Natural killer cell (primary cell): ENCODE measurements at regions not wholly inside any gene's neighbourhood (a gene's known extent, or its start where the extent isn't known, plus 50 kb on each side); places are given as distances from the start of the nearest gene placed in this dataset.

Experiments
- ATAC-seq, 3 donors: fragments of 150-1000 bp in 2 of 3; fragments of 200-7000 bp in 1 of 3; cut with Tn5 transposase; 1 replicate in 1 of 3; 2 replicates in 2 of 3; pipeline ENCODE4 v1.10.0; 2021; ENCODE audit warnings: mild to moderate bottlenecking in 2 of 3, moderate library complexity in 2 of 3
- DNase-seq, 2 donors: peaks; one replicate each; pipeline versions ENCODE4 v3.0.0 to v3.0.0-alpha.2; 2013 to 2021; ENCODE audit warnings: mixed read lengths in 1 of 2
- H3K27ac ChIP-seq: one replicate; pipeline ENCODE4 v1.5.1; 2013; ENCODE audit warnings: mild to moderate bottlenecking, low read length
- H3K27me3 ChIP-seq: one replicate; pipeline ENCODE4 v1.6.1; 2013; ENCODE audit warnings: low read length; ENCODE audit not compliant: control insufficient read depth, insufficient read depth
- H3K36me3 ChIP-seq: one replicate; pipeline ENCODE4 v1.6.1; 2013; ENCODE audit warnings: low read length; ENCODE audit not compliant: control insufficient read depth, insufficient read depth
- H3K4me1 ChIP-seq: one replicate; pipeline ENCODE4 v1.6.1; 2013; ENCODE audit warnings: low read length; ENCODE audit not compliant: control insufficient read depth, insufficient read depth
- H3K4me3 ChIP-seq: one replicate; pipeline ENCODE4 v1.5.1; 2013; ENCODE audit warnings: low read length
- H3K9me3 ChIP-seq: one replicate; pipeline ENCODE4 v1.6.1; 2013; ENCODE audit warnings: low read length; ENCODE audit not compliant: control insufficient read depth, insufficient read depth
- H3K27ac Mint-ChIP-seq, 2 donors: one replicate each; pipeline ENCODE4 v1.8.0; 2022; ENCODE audit warnings: mild to moderate bottlenecking in 2 of 2, mixed read lengths in 2 of 2, moderate library complexity in 1 of 2
- H3K27me3 Mint-ChIP-seq, 2 donors: one replicate each; pipeline ENCODE4 v1.8.0; 2022; ENCODE audit warnings: low read depth in 2 of 2, mixed read lengths in 2 of 2
- H3K36me3 Mint-ChIP-seq: one replicate; pipeline ENCODE4 v1.8.0; 2022; ENCODE audit warnings: mixed read lengths
- H3K4me1 Mint-ChIP-seq, 2 donors: one replicate each; pipeline ENCODE4 v1.8.0; 2022; ENCODE audit warnings: mixed read lengths in 2 of 2
- H3K4me3 Mint-ChIP-seq: one replicate; pipeline ENCODE4 v1.8.0; 2022; ENCODE audit warnings: mild to moderate bottlenecking, moderate library complexity, mixed read lengths
- H3K9me3 Mint-ChIP-seq, 2 donors: one replicate each; pipeline ENCODE4 v1.8.0; 2022; ENCODE audit warnings: mixed read lengths in 2 of 2
- CTCF ChIP-seq: fragments of 200-600 bp; IDR thresholded peaks from one replicate; pipeline ENCODE4 v1.8.0; 2022; ENCODE audit warnings: antibody characterized with exemption
- WGBS: methylation state at CpG from one replicate; pipeline ENCODE4 v1.1.7; 2013; ENCODE audit warnings: missing lambda C conversion rate; ENCODE audit not compliant: insufficient coverage; 5-methylcytosine and 5-hydroxymethylcytosine counted together
- intact Hi-C: fragments of 100-400 bp; cut with micrococcal nuclease; formaldehyde crosslinking; loops from one replicate; pipeline ENCODE4 v1.14.2; 2022

- H3K9me3 Mint-ChIP-seq: peaks cover 0 to 2% of the 10 kb centered on the region in 2 donors
Observed at GRCh38 chr14:34113005-34113511, 162.2 kb upstream of the EGLN3 start.

GRCh38 chr14:34111953-34112352, 161.1 kb upstream of the EGLN3 start:
- 87% methylated on average over 4 of the region's 4 CpGs for WGBS
- intact Hi-C loops: no loop called here
- H3K9me3 Mint-ChIP-seq: peaks cover 0 to 2% of the 10 kb centered on the region in 2 donors
- no peak overlapping the region for H3K4me3 ChIP-seq
- no peak overlapping the region for H3K27ac Mint-ChIP-seq
- H3K27me3 ChIP-seq: no peaks in the 10 kb centered on the region
- no peaks in the 10 kb centered on the region for H3K4me1 Mint-ChIP-seq
- H3K36me3 ChIP-seq: no peaks in the 10 kb centered on the region
- H3K27ac ChIP-seq: no peak overlapping the region
- no peak for ATAC-seq
- no peaks in the 10 kb centered on the region for H3K36me3 Mint-ChIP-seq
- H3K9me3 ChIP-seq: no peaks in the 10 kb centered on the region
- no peak for DNase-seq
- H3K4me1 ChIP-seq: no peaks in the 10 kb centered on the region
- H3K27me3 Mint-ChIP-seq: peaks cover 13 to 16% of the 10 kb centered on the region in 2 donors
- H3K4me3 Mint-ChIP-seq: no peak overlapping the region
- no peak for TF ChIP-seq CTCF

More at GRCh38 chr14:34113005-34113511, 162.2 kb upstream of the EGLN3 start:
- Histone ChIP-seq H3K9me3 (no peaks in the 10 kb centered on the region), H3K4me1 (no peaks in the 10 kb centered on the region), H3K36me3 (no peaks in the 10 kb centered on the region), H3K27ac (no peak overlapping the region), H3K27me3 (no peaks in the 10 kb centered on the region), H3K4me3 (no peak overlapping the region)
- no peak for TF ChIP-seq CTCF
- H3K36me3 Mint-ChIP-seq: no peaks in the 10 kb centered on the region
- WGBS: 89% methylated on average over 5 of the region's 5 CpGs
- H3K27me3 Mint-ChIP-seq: peaks cover 13 to 16% of the 10 kb centered on the region in 2 donors
- H3K4me1 Mint-ChIP-seq: no peaks in the 10 kb centered on the region
- H3K27ac Mint-ChIP-seq: no peak overlapping the region
- ATAC-seq (no peak), DNase-seq (no peak)
- intact Hi-C loops: no loop called here
- H3K4me3 Mint-ChIP-seq: no peak overlapping the region

GRCh38 chr14:34111505-34111904, 160.6 kb upstream of the EGLN3 start:
- Histone ChIP-seq H3K27me3 (no peaks in the 10 kb centered on the region), H3K27ac (no peak overlapping the region), H3K36me3 (no peaks in the 10 kb centered on the region), H3K4me1 (no peaks in the 10 kb centered on the region), H3K9me3 (no peaks in the 10 kb centered on the region), H3K4me3 (no peak overlapping the region)
- H3K27me3 Mint-ChIP-seq: peaks cover 13 to 16% of the 10 kb centered on the region in 2 donors
- ATAC-seq (no peak), DNase-seq (no peak)
- H3K4me3 Mint-ChIP-seq: no peak overlapping the region
- WGBS: 75% methylated on average over 2 of the region's 2 CpGs
- no peak for TF ChIP-seq CTCF
- no peaks in the 10 kb centered on the region for H3K36me3 Mint-ChIP-seq
- H3K9me3 Mint-ChIP-seq: peaks cover 0 to 2% of the 10 kb centered on the region in 2 donors
- H3K4me1 Mint-ChIP-seq: no peaks in the 10 kb centered on the region
- H3K27ac Mint-ChIP-seq: no peak overlapping the region
- intact Hi-C loops: no loop called here

GRCh38 chr14:34110531-34110930, 159.7 kb upstream of the EGLN3 start:
- Mint-ChIP-seq H3K4me1 (no peaks in the 10 kb centered on the region), H3K27me3 (peaks cover 8 to 16% of the 10 kb centered on the region in 2 donors), H3K36me3 (no peaks in the 10 kb centered on the region), H3K9me3 (no peaks in the 10 kb centered on the region), H3K4me3 (no peak overlapping the region), H3K27ac (no peak overlapping the region)
- Histone ChIP-seq H3K4me3 (no peak overlapping the region), H3K27ac (no peak overlapping the region), H3K27me3 (no peaks in the 10 kb centered on the region), H3K4me1 (no peaks in the 10 kb centered on the region), H3K9me3 (no peaks in the 10 kb centered on the region), H3K36me3 (no peaks in the 10 kb centered on the region)
- no peak for ATAC-seq
- DNase-seq: no peak
- WGBS: 43% methylated on average over 2 of the region's 2 CpGs
- TF ChIP-seq CTCF: no peak
- intact Hi-C loops: no loop called here
